ENCODE measurements at regions not wholly inside any gene's neighbourhood (a gene's known extent, or its start where the extent isn't known, plus 50 kb on each side); places are given as distances from the start of the nearest gene placed in this dataset.
A peak's percentile ranks its signal among the peaks of the same experiment; 100 is the strongest.

DNA sequence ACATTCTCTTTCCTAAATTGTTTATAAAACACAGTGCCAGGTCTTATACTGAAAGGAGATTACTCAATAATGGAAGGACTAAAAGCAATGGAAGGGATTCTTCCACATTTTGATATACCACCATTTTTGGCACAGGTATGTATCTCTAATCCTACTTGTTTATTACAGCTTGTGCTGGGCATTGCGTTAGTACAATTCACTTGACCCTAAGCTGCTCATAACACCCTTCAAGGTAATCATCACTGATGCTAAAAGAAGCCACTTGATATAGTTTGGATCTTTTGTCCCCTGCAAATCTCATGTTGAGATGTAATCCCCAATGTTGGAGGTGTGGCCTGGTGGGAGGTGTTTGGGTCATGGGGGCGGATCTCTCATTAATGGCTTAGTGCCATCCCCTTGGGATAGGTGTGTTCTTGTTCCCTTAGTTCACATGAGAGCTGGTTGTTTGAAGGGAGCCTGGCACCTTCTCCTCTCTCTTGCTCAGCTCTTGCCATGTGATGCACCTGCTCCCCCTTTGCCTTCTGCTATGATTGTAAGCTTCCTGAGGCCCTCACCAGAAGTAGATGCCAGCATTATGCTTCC lies 71.1 kb downstream of the NIBAN1 start:
- H3K36me3 Mint-ChIP-seq (ENCODE audit: insufficient read depth in 2 of 2): peaks cover 1 to 4% of the 10 kb centered on the region in 2 donors
- peaks cover under 1% of the 10 kb centered on the region for H3K27me3 Mint-ChIP-seq (ENCODE audit: low read depth)
- H3K4me1 Mint-ChIP-seq (ENCODE audit: low read depth): peaks cover 22% of the 10 kb centered on the region
- ATAC-seq (replicated peaks in 1 of 2): no peak
- DNase-seq: no peak
- H3K4me3 Mint-ChIP-seq: no peak overlapping the region
- peaks cover 2 to 3% of the 10 kb centered on the region in 2 donors for H3K9me3 Mint-ChIP-seq
- no peak overlapping the region for H3K27ac Mint-ChIP-seq

DNA sequence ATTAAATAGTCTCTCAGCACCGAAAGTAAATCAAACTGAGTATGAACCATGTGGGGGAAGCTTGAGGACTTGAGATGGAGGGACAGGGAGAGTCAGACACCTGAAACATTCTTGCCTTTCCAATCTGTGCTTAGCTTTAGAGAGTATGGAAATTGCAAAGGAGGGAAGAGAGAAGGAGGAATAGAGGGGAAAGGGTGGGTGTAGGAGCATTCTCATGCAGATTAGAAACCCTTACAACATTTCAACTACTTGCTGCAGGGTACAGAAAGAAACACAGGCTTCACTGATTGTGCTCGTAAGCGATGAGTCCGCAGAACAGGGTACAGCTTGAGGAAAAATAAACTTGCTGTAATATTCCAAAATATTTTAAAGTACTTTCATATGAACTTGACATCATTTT lies 73.8 kb downstream of the NIBAN1 start:
- Mint-ChIP-seq H3K9me3 (peaks cover 2 to 5% of the 10 kb centered on the region in 2 donors), H3K27ac (no peak overlapping the region), H3K4me1 (ENCODE audit: low read depth) (peaks cover 23% of the 10 kb centered on the region), H3K36me3 (ENCODE audit: insufficient read depth in 2 of 2) (peaks cover 13 to 17% of the 10 kb centered on the region in 2 donors), H3K4me3 (no peak overlapping the region), H3K27me3 (ENCODE audit: low read depth) (peaks cover 9% of the 10 kb centered on the region)
- DNase-seq (no peak), ATAC-seq (replicated peaks in 1 of 2) (no peak)

DNA sequence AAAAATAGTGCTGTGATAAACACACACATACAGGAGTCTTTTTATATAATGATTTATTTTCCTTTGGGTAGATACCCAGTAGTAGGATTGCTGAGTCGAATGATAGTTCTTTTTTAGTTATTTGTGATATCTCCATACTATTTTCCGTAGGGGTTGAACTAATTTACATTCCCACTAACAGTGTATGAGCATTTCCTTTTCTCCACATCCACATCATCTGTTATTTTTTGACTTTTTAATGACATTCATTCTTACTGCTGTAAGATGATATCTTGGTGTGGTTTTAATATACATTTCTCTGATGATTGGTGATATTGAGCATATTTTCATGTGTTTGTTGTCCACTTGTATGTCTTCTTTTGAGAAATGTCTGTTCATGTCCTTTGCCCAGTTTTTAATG lies 78.3 kb downstream of the NIBAN1 start:
- H3K4me1 Mint-ChIP-seq (ENCODE audit: low read depth): peaks cover 29% of the 10 kb centered on the region
- no peak for ATAC-seq (replicated peaks in 1 of 2)
- H3K4me3 Mint-ChIP-seq: no peak overlapping the region
- H3K27me3 Mint-ChIP-seq (ENCODE audit: low read depth): peaks cover 16% of the 10 kb centered on the region
- no peak overlapping the region for H3K27ac Mint-ChIP-seq
- H3K9me3 Mint-ChIP-seq: peaks cover 0 to 3% of the 10 kb centered on the region in 2 donors
- no peak for DNase-seq
- H3K36me3 Mint-ChIP-seq (ENCODE audit: insufficient read depth in 2 of 2): peaks cover 11 to 21% of the 10 kb centered on the region in 2 donors

DNA sequence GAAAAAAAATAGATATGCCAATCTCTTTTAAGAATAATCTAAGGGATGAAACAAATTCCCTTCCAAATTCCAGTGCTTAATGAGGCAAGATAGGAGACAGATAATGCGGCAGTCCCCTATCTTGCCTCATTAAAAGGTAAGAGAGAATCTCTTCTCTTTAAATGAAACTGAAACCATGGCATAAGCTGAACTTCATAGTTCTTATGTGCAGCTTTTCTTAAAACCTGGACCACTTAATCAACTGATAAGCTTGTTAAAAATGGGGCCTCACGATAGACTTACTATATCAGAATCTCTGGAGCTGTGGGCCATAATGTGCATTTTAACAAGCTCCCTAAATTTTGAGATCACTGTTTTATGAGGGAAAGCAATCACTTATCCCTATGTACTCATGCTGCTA lies 79.2 kb downstream of the NIBAN1 start:
- Mint-ChIP-seq H3K36me3 (ENCODE audit: insufficient read depth in 2 of 2) (peaks cover 11 to 21% of the 10 kb centered on the region in 2 donors), H3K9me3 (peaks cover 0 to 3% of the 10 kb centered on the region in 2 donors), H3K4me1 (ENCODE audit: low read depth) (peaks cover 33% of the 10 kb centered on the region), H3K27me3 (ENCODE audit: low read depth) (peaks cover 16% of the 10 kb centered on the region), H3K27ac (no peak overlapping the region), H3K4me3 (no peak overlapping the region)
- ATAC-seq (replicated peaks in 1 of 2) (no peak), DNase-seq (no peak)

DNA sequence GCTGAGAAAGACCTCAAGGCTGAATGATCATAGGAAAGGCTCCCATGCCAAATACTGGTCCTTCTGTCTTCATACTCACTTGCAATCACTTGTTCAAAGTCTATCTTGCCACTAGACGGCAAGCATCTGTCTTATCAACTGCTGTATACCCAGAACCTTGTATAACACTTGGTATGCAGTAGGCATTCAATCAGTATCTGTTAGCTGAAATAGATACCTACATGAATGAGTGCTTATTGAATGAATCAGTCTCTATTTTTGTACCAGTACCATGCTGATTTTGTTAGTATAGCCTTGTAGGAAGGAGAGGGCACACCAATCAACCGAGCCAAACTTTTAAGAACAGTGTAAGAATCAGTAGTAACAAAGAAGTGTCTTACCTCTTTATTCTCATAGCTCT lies 80.6 kb downstream of the NIBAN1 start:
- ATAC-seq (replicated peaks in 1 of 2) (no peak), DNase-seq (no peak)
- peaks cover 41% of the 10 kb centered on the region for H3K4me1 Mint-ChIP-seq (ENCODE audit: low read depth)
- peaks cover 16% of the 10 kb centered on the region for H3K27me3 Mint-ChIP-seq (ENCODE audit: low read depth)
- H3K27ac Mint-ChIP-seq: no peak overlapping the region
- H3K36me3 Mint-ChIP-seq (ENCODE audit: insufficient read depth in 2 of 2): peaks cover 10 to 24% of the 10 kb centered on the region in 2 donors
- no peak overlapping the region for H3K4me3 Mint-ChIP-seq
- H3K9me3 Mint-ChIP-seq: peaks cover 0 to 3% of the 10 kb centered on the region in 2 donors

DNA sequence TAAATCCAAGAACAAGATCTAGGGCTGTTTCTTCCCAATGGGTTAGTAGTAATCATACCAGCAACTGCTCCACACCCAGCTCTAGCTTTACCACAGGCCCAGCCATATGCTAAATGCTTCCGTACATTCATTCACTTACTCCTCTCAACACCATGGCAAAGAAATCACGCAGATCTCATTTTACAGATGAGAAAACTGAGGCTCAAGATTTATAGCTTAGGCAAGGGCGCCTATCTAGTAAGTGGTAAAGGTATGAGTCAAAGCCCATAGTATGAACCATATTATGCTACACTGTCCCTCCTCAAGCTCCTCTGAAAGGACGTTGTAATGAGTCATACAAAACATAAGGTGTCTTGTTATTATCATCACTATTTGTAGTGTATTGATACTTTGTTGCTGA lies 82.2 kb downstream of the NIBAN1 start:
- H3K27ac Mint-ChIP-seq: peak overlapping the region; percentile 44

DNA sequence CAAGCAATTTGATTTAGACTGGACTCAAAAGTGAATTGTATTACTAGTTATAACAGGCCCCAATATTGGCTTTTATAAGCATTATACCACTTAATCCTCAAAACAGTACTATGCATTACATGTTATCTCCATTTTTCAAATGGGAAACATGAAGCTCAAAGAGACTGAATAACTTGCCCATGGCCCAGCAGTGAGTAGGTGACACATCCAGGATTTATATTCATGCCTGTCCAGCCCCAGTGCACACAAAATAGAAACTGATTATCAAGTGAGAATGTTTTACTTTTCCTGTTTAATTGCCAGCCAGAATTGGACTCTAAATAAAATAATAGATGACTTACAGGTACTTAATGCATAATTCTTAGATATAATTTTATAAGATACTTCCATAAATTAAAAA lies 82.9 kb downstream of the NIBAN1 start:
- ATAC-seq (replicated peaks in 1 of 2) (no peak), DNase-seq (no peak)
- Mint-ChIP-seq H3K4me1 (ENCODE audit: low read depth) (peaks cover 48% of the 10 kb centered on the region), H3K4me3 (peak overlapping the region; percentile 65 to 87), H3K27ac (peak overlapping the region; percentile 90), H3K9me3 (no peaks in the 10 kb centered on the region), H3K27me3 (ENCODE audit: low read depth) (peaks cover 7% of the 10 kb centered on the region), H3K36me3 (ENCODE audit: insufficient read depth in 2 of 2) (peaks cover 0 to 12% of the 10 kb centered on the region in 2 donors)

More for the DNA sequence above, 82.2 kb downstream of the NIBAN1 start:
- ATAC-seq (replicated peaks in 1 of 2) (peak; percentile 73 to 79), DNase-seq (peak in 1 of 2 donors; percentile 20)
- H3K36me3 Mint-ChIP-seq (ENCODE audit: insufficient read depth in 2 of 2): peaks cover 0 to 17% of the 10 kb centered on the region in 2 donors
- H3K4me3 Mint-ChIP-seq: peak overlapping the region in 1 of 2 donors; percentile 9
- peaks cover 48% of the 10 kb centered on the region for H3K4me1 Mint-ChIP-seq (ENCODE audit: low read depth)
- peaks cover 7% of the 10 kb centered on the region for H3K27me3 Mint-ChIP-seq (ENCODE audit: low read depth)
- H3K9me3 Mint-ChIP-seq: no peaks in the 10 kb centered on the region

DNA sequence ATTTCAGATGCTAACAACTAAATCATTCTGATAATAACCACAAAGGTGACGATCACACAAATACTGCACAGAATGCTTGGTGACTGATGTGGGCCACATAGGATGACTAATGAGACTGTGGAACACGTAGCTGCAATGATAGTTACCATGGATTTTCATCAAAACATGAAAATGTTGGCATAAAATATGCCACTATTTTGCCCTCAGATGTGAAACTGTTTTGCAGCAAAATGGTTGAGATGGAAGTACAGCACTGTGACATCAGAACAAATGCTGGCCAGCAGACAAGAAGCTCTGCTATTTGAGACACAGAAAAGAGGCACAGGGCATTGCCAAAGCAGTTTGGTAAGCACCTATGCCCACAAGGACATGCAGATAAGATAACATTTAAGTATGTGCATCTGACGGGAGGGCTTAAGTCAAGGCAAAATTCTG lies 83.8 kb downstream of the NIBAN1 start:
- H3K4me3 Mint-ChIP-seq: peak overlapping the region; percentile 65 to 87
- peak overlapping the region; percentile 90 for H3K27ac Mint-ChIP-seq
- peaks cover 47% of the 10 kb centered on the region for H3K4me1 Mint-ChIP-seq (ENCODE audit: low read depth)
- H3K9me3 Mint-ChIP-seq: no peaks in the 10 kb centered on the region
- peak; percentile 80 to 85 for ATAC-seq (replicated peaks in 1 of 2)
- peaks cover 14% of the 10 kb centered on the region for H3K27me3 Mint-ChIP-seq (ENCODE audit: low read depth)
- peak; percentile 42 to 65 for DNase-seq
- peaks cover 0 to 14% of the 10 kb centered on the region in 2 donors for H3K36me3 Mint-ChIP-seq (ENCODE audit: insufficient read depth in 2 of 2)

DNA sequence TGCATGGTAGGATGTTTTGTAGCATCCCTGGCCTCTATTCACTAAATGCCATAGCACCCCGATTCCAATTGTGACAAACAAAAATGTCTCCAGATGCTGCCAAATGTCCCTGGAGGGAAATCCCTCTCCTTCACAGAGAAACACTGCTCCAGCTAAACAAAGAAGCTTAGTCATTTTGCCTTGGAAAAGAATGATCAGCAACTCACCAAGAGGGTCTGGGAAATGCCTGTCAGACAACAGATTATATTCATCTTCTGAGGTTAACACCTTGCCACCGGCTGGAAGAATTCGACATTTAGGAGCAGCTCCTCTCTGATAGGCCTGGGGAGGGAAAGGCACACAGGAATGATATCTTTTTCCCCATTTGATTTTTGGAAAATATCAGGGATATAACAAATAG lies 84.4 kb downstream of the NIBAN1 start:
- Mint-ChIP-seq H3K4me3 (peak overlapping the region; percentile 45 to 87), H3K27ac (peak overlapping the region; percentile 78), H3K36me3 (ENCODE audit: insufficient read depth in 2 of 2) (peaks cover 0 to 14% of the 10 kb centered on the region in 2 donors), H3K4me1 (ENCODE audit: low read depth) (peaks cover 51% of the 10 kb centered on the region), H3K9me3 (no peaks in the 10 kb centered on the region), H3K27me3 (ENCODE audit: low read depth) (peaks cover 16% of the 10 kb centered on the region)
- no peak for DNase-seq
- ATAC-seq (replicated peaks in 1 of 2): peak in 1 of 2 donors; percentile 4

DNA sequence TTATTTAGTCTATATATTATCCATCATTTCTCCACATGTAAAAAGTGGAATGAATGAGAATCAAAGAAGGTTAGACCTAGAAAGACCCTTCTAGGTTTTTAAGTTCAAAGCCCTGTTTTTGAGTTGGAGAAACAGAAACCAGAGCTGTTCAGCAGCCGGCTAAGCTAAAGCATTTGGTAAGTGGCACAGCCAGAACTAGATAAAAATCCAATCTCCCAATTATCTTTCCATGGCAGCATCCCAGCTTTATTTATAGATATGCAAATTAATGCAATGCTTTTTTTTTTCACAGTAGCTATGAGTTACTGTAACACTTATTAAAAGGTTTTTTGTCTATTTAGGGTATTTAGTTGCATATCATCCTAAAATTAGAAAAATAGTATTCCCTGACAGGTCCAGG lies 85.1 kb downstream of the NIBAN1 start:
- no peak overlapping the region for H3K4me3 Mint-ChIP-seq
- no peaks in the 10 kb centered on the region for H3K9me3 Mint-ChIP-seq
- ATAC-seq (replicated peaks in 1 of 2) (no peak), DNase-seq (no peak)
- H3K36me3 Mint-ChIP-seq (ENCODE audit: insufficient read depth in 2 of 2): peaks cover 0 to 14% of the 10 kb centered on the region in 2 donors
- peaks cover 53% of the 10 kb centered on the region for H3K4me1 Mint-ChIP-seq (ENCODE audit: low read depth)
- H3K27ac Mint-ChIP-seq: no peak overlapping the region
- peaks cover 13% of the 10 kb centered on the region for H3K27me3 Mint-ChIP-seq (ENCODE audit: low read depth)

DNA sequence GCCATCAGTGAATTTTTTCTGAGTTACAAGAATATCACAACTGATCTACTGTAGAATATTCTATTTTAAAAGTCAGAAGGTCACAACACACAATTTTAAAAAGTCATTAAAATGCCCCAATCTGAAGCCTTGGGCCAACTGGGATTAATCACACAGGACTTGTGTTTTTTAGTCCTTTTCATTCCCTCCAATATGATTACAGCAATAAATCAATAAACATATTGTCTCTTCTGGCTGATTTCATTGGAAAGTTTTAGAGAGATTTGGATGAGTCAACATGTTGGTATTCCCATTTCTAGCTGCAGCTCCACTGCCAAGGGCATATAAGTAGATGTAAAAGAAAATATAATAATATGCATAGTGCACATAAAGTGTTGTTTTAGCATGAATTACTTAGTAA lies 85.8 kb downstream of the NIBAN1 start:
- no peak for DNase-seq
- Mint-ChIP-seq H3K36me3 (ENCODE audit: insufficient read depth in 2 of 2) (peaks cover 0 to 15% of the 10 kb centered on the region in 2 donors), H3K27ac (no peak overlapping the region), H3K4me1 (ENCODE audit: low read depth) (peaks cover 60% of the 10 kb centered on the region), H3K9me3 (no peaks in the 10 kb centered on the region), H3K27me3 (ENCODE audit: low read depth) (peaks cover 10% of the 10 kb centered on the region), H3K4me3 (no peak overlapping the region)
- ATAC-seq (replicated peaks in 1 of 2): no peak

DNA sequence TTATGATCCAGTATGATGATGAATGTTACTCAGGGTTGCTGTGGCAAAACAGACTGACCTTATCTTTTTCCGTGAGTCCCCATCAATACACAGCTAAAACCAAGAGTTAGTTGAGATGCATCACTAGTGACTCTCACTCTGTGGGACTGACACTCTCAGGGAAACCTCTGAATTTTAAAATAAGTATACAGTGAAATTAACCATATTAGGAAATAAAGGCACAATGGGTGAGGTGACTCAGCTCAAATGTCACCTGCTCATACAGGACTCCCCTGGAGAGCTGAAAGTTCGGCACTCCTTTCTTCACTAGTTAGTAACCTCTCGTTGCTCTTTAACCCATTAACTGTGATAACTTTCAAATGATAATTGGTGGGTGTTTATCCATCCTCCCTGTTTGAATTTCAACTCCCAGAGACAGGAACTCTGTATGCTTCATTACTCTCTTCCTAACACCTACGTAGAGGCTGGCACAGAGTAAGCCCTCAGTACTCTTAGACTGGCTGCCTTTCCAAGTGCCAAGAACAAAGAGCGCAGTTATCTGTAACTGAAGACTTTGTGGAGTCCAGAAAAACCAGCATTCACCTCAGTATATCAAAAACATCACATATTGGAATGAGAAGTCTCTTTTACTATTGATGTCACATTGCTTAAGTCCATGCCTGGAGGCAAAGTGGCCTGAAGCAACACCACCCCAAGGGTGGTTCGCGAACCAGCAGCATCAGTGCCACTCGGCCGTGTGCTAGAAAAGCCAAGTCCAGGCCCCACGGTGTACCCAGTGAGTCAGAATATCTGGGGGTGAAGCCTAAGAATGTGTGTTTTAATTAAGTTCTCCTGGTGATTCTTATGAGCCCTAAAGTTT lies 91.1 kb downstream of the NIBAN1 start:
- peaks cover 0 to 3% of the 10 kb centered on the region in 2 donors for H3K9me3 Mint-ChIP-seq
- peaks cover 5 to 21% of the 10 kb centered on the region in 2 donors for H3K36me3 Mint-ChIP-seq (ENCODE audit: insufficient read depth in 2 of 2)
- peak; percentile 79 to 81 for ATAC-seq (replicated peaks in 1 of 2)
- peak; percentile 27 to 43 for DNase-seq
- peaks cover 33% of the 10 kb centered on the region for H3K27me3 Mint-ChIP-seq (ENCODE audit: low read depth)
- peak overlapping the region; percentile 80 for H3K27ac Mint-ChIP-seq
- peak overlapping the region; percentile 45 to 48 for H3K4me3 Mint-ChIP-seq
- peaks cover 52% of the 10 kb centered on the region for H3K4me1 Mint-ChIP-seq (ENCODE audit: low read depth)

All from activated T-cell treated with anti-CD3 and anti-CD28 coated beads, Interleukin-2, amount 50 U/mL, for 72 hours (primary cell).